GM10266 (cell line): ENCODE measurements at regions not wholly inside any gene's neighbourhood (a gene's known extent, or its start where the extent isn't known, plus 50 kb on each side); places are given as distances from the start of the nearest gene placed in this dataset.
"Not testable (repeated sequence)": the region's sequence is repeated elsewhere in the genome, so short reads cannot be mapped to it uniquely, and the experiment has no call there.

Source experiments
- DNase-seq: peaks from one replicate; pipeline ENCODE4 v3.0.0; 2012; ENCODE audit errors: extremely low spot score
- CTCF ChIP-seq: IDR thresholded peaks from 2 replicates; pipeline ENCODE4 v1.5.1; 2012; ENCODE audit warnings: mild to moderate bottlenecking, low read depth; ENCODE audit not compliant: control insufficient read depth, insufficient read depth; ENCODE audit errors: missing control alignments

DNA sequence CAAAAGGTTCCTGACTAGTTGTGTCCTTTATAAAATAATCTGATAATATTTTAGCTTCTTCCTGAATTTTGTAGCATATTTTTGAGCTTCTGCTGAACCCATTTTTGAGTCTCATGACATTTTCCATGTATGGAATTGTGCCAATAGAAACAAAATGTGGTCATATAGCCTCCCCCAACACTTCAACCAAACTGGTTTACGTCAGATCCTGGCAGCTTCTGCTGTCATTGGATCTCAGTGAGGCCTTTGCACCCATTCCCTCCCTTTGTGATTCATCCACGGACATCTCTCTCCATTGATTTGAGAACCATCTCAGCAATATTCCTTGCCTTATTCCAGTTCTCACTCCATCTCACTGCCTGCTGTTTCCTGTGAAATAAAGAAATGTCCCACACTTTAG, 128.0 kb downstream of the GPCPD1 start:
- no peak for DNase-seq
- no peak for TF ChIP-seq CTCF

GRCh38 chr20:5481872-5482271, 128.9 kb downstream of the GPCPD1 start:
- no peak for DNase-seq
- no peak for TF ChIP-seq CTCF

DNA sequence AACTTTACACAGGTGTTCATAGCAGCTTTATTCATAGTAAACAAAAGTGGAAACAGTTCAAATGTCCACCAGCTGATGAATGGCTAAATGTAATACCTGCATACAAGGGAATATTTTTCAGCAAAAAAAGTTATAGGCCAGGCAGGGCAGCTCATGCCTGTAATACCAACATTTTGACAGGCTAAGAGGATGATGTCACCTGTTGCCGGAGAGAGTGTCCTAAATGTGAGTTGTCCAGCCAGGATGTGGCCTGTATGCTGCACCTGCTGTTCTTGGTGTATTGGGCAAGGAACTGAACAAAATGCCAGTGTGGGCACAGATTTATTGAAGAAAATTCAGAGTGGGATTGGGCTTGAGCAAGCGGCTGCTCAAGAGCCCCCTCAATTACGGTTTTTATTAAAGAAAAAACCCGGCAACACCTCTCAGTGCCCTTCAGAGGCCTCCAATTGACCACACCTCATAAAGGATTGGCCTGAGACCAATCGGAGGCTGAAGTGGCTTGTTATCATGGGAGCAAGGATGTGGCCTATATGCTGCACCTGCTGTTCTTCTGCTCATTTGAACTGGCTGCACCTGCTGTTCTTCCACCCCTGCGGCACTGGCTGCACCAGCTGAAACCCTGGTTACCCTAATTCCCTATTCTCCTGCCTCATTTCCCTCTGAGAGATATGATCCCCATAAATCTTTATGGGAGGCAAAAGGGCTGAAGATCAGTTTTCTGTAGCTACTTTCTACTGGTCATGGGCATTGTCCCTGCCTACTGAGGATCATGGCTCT, 129.8 kb downstream of the GPCPD1 start:
- DNase-seq = no peak
- TF ChIP-seq CTCF = no peak

GRCh38 chr20:5474646-5475550, 135.9 kb downstream of the GPCPD1 start:
- DNase-seq = no peak
- TF ChIP-seq CTCF = no peak

- not testable (repeated sequence) for DNase-seq
These were observed 138.9 kb downstream of the GPCPD1 start for GRCh38 chr20:5471866-5472265.

DNA sequence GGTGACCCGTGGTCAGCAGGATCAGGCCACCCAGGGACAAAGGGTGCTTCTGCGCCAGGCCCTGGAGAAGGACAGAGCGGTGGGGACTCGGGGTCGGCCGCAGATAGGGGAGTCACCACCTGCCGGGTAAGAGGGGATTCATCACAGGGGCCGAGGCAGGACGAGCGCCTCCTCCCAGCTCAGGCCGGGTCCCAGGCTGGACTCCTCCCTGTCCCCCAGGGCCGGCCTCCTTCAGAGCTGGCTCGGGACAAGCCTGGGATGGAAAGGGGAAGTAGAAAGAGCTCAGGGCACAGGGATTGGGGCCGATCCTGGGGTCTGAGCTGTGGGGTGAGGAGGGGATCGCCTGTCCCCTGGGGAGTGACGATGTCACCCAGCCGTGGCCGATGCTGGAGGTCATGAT, 139.4 kb downstream of the GPCPD1 start:
- DNase-seq = no peak
- TF ChIP-seq CTCF = no peak

GRCh38 chr20:5470943-5471342, 139.9 kb downstream of the GPCPD1 start:
- TF ChIP-seq CTCF = no peak

More at GRCh38 chr20:5470943-5471342, 139.9 kb downstream of the GPCPD1 start:
- DNase-seq = no peak
